DOHH2 (cell line): ENCODE measurements at regions not wholly inside any gene's neighbourhood (a gene's known extent, or its start where the extent isn't known, plus 50 kb on each side); places are given as distances from the start of the nearest gene placed in this dataset.

Source experiments
- H3F3A ChIP-seq: fragments of 200-600 bp; sonication (generic), shearing (Covaris generic); 2 replicates; pipeline ENCODE4 v1.6.0; 2016; ENCODE audit warnings: antibody characterized with exemption, mild to moderate bottlenecking; ENCODE audit not compliant: control insufficient read depth, insufficient read depth
- H3K27ac ChIP-seq: fragments of 200-600 bp; sonication (generic); 2 replicates; pipeline ENCODE4 v1.5.1; 2014; ENCODE audit warnings: low read depth, mild to moderate bottlenecking, low read length, moderate library complexity
- H3K27me3 ChIP-seq: fragments of 200-600 bp; sonication (generic); 2 replicates; pipeline ENCODE4 v1.6.1; 2014; ENCODE audit warnings: mild to moderate bottlenecking, low read length, mixed read lengths; ENCODE audit not compliant: control insufficient read depth
- H3K36me3 ChIP-seq: fragments of 200-600 bp; sonication (generic); 2 replicates; pipeline ENCODE4 v1.6.1; 2014; ENCODE audit warnings: mild to moderate bottlenecking, low read length, moderate library complexity, mixed read lengths; ENCODE audit not compliant: control insufficient read depth
- H3K4me1 ChIP-seq: fragments of 200-600 bp; sonication (generic); 2 replicates; pipeline ENCODE4 v1.6.1; 2014; ENCODE audit warnings: mild to moderate bottlenecking, low read length, mixed read lengths; ENCODE audit not compliant: control insufficient read depth
- H3K4me2 ChIP-seq: fragments of 200-600 bp; sonication (generic); 2 replicates; pipeline ENCODE4 v1.6.0; 2014; ENCODE audit warnings: mild to moderate bottlenecking, low read length, moderate library complexity
- H3K4me3 ChIP-seq: fragments of 200-600 bp; sonication (generic); 2 replicates; pipeline ENCODE4 v1.5.1; 2014; ENCODE audit warnings: mild to moderate bottlenecking, low read length, mixed read lengths
- H3K79me2 ChIP-seq: fragments of 200-600 bp; sonication (generic); 2 replicates; pipeline ENCODE4 v1.6.1; 2014; ENCODE audit warnings: mild to moderate bottlenecking, low read length, mixed read lengths; ENCODE audit not compliant: control insufficient read depth
- H3K9me2 ChIP-seq: fragments of 200-600 bp; sonication (generic); replicated peaks from 2 replicates; pipeline ENCODE4 v1.6.1; 2014; ENCODE audit warnings: mild to moderate bottlenecking, low read length, mixed read lengths; ENCODE audit not compliant: control insufficient read depth
- H3K9me3 ChIP-seq: fragments of 200-600 bp; sonication (generic); 2 replicates; pipeline ENCODE4 v1.6.1; 2014; ENCODE audit warnings: antibody characterized with exemption, low read length, mixed read lengths; ENCODE audit not compliant: control insufficient read depth, insufficient read depth
- H4K20me1 ChIP-seq: fragments of 200-600 bp; sonication (generic); 2 replicates; pipeline ENCODE4 v1.6.0; 2014; ENCODE audit warnings: low read depth, mild to moderate bottlenecking, antibody characterized with exemption, low read length, moderate library complexity; ENCODE audit not compliant: control insufficient read depth, insufficient read depth
- CTCF ChIP-seq: fragments of 200-600 bp; sonication (generic); IDR thresholded peaks from one replicate; pipeline ENCODE4 v1.5.1; 2014; ENCODE audit warnings: antibody characterized with exemption, mild to moderate bottlenecking, low read depth, low read length; ENCODE audit not compliant: poor library complexity, severe bottlenecking
- EZH2phosphoT487 ChIP-seq: fragments of 200-600 bp; sonication (generic); IDR thresholded peaks from 2 replicates; pipeline ENCODE4 v1.6.1; 2017; ENCODE audit warnings: borderline replicate concordance, mild to moderate bottlenecking, antibody characterized with exemption, low read length, moderate library complexity, mixed read lengths

- H3K9me2 ChIP-seq = no peaks in the 10 kb centered on the region
- no peaks in the 10 kb centered on the region for H3K36me3 ChIP-seq
- no peak for TF ChIP-seq CTCF
- no peak for TF ChIP-seq EZH2phosphoT487
- H3K79me2 ChIP-seq = no peaks in the 10 kb centered on the region
- no peak overlapping the region for H3K4me3 ChIP-seq
- H4K20me1 ChIP-seq = no peaks in the 10 kb centered on the region
- no peaks in the 10 kb centered on the region for H3K27me3 ChIP-seq
- no peaks in the 10 kb centered on the region for H3F3A ChIP-seq
- no peaks in the 10 kb centered on the region for H3K9me3 ChIP-seq
- H3K27ac ChIP-seq = no peak overlapping the region
- no peaks in the 10 kb centered on the region for H3K4me1 ChIP-seq
- no peak overlapping the region for H3K4me2 ChIP-seq
Observed at GRCh38 chr4:181307824-181308223, 935.4 kb upstream of the TENM3 start.

- H3K9me2 ChIP-seq = no peaks in the 10 kb centered on the region
- H3K4me3 ChIP-seq = no peak overlapping the region
- H3K9me3 ChIP-seq = no peaks in the 10 kb centered on the region
- H3K79me2 ChIP-seq = no peaks in the 10 kb centered on the region
- no peaks in the 10 kb centered on the region for H3F3A ChIP-seq
- no peaks in the 10 kb centered on the region for H3K27me3 ChIP-seq
- H4K20me1 ChIP-seq = no peaks in the 10 kb centered on the region
- TF ChIP-seq EZH2phosphoT487 = no peak
- no peak for TF ChIP-seq CTCF
- no peaks in the 10 kb centered on the region for H3K4me1 ChIP-seq
- H3K4me2 ChIP-seq = no peak overlapping the region
- H3K27ac ChIP-seq = no peak overlapping the region
- no peaks in the 10 kb centered on the region for H3K36me3 ChIP-seq
Observed at GRCh38 chr4:181308476-181309312, 934.5 kb upstream of the TENM3 start.

- H3K79me2 ChIP-seq = no peaks in the 10 kb centered on the region
- no peaks in the 10 kb centered on the region for H3K9me3 ChIP-seq
- no peaks in the 10 kb centered on the region for H3K27me3 ChIP-seq
- H3K36me3 ChIP-seq = no peaks in the 10 kb centered on the region
- no peak overlapping the region for H3K27ac ChIP-seq
- H3K4me1 ChIP-seq = no peaks in the 10 kb centered on the region
- H3K4me3 ChIP-seq = no peak overlapping the region
- H3K4me2 ChIP-seq = no peak overlapping the region
- H3K9me2 ChIP-seq = no peaks in the 10 kb centered on the region
- no peaks in the 10 kb centered on the region for H3F3A ChIP-seq
- no peak for TF ChIP-seq EZH2phosphoT487
- no peak for TF ChIP-seq CTCF
- no peaks in the 10 kb centered on the region for H4K20me1 ChIP-seq
Observed at GRCh38 chr4:181312066-181312465, 931.1 kb upstream of the TENM3 start.
